ENCODE measurements at regions not wholly inside any gene's neighbourhood (a gene's known extent, or its start where the extent isn't known, plus 50 kb on each side); places are given as distances from the start of the nearest gene placed in this dataset.

DNA sequence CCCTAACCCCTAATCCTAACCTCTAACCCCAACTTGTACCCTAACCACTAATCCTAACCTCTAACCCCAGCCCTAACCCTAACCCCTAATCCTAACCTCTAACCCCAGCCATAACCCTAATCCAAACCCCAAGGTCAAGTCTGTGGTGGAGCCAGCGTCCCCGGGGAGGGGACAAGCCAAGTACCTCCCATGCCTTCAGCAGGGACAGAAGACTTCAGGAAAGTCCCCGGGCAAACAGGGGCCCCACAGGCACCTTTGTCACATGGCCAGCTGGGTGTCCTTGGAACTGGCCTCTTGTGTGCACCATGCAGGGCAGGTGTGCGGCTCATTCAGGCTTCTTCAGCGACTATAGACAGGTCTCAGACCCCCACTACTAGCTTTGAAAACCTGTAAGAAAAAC is 555.8 kb downstream of the BRD1 start:
- TF ChIP-seq CTCF (conservative IDR thresholded peaks at IDR 0.05; ENCODE audit: low read depth, low read length) = no peak
- no peak overlapping the region for H3K4me3 ChIP-seq (ENCODE audit: low read depth, low read length)
- DNase-seq (ENCODE audit: low read depth) = no peak

DNA sequence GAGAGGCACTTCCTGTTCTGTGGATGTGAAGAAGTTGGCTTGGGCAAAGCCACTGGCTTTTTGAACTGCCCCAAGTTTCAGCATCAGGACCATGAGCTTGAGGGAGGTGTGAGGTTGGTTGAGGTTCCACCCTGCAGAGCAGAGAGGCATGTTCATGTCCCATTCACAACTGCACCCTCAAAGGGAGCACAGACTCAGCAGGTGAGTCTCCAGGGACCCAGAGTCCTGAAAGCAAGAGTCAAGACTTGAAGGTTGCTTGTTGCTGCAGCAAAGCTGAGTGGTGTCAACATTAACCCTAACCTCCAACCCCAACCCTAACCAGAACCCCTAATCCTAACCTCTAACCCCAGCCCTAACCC is 556.3 kb downstream of the BRD1 start:
- H3K4me3 ChIP-seq (ENCODE audit: low read depth, low read length) = no peak overlapping the region
- no peak for TF ChIP-seq CTCF (conservative IDR thresholded peaks at IDR 0.05; ENCODE audit: low read depth, low read length)
- DNase-seq (ENCODE audit: low read depth) = no peak

GRCh38 chr22:49270595-49271368 is 556.9 kb downstream of the BRD1 start:
- DNase-seq (ENCODE audit: low read depth) = no peak
- no peak overlapping the region for H3K4me3 ChIP-seq (ENCODE audit: low read depth, low read length)
- no peak for TF ChIP-seq CTCF (conservative IDR thresholded peaks at IDR 0.05; ENCODE audit: low read depth, low read length)

- H3K4me3 ChIP-seq (ENCODE audit: low read depth, low read length) = no peak overlapping the region
- TF ChIP-seq CTCF (conservative IDR thresholded peaks at IDR 0.05; ENCODE audit: low read depth, low read length) = no peak
- no peak for DNase-seq (ENCODE audit: low read depth)
Observed at GRCh38 chr22:49269928-49270327, 557.7 kb downstream of the BRD1 start.

- TF ChIP-seq CTCF (conservative IDR thresholded peaks at IDR 0.05; ENCODE audit: low read depth, low read length) = no peak
- no peak overlapping the region for H3K4me3 ChIP-seq (ENCODE audit: low read depth, low read length)
- DNase-seq (ENCODE audit: low read depth) = no peak
Observed at GRCh38 chr22:49269371-49269770, 558.3 kb downstream of the BRD1 start.

DNA sequence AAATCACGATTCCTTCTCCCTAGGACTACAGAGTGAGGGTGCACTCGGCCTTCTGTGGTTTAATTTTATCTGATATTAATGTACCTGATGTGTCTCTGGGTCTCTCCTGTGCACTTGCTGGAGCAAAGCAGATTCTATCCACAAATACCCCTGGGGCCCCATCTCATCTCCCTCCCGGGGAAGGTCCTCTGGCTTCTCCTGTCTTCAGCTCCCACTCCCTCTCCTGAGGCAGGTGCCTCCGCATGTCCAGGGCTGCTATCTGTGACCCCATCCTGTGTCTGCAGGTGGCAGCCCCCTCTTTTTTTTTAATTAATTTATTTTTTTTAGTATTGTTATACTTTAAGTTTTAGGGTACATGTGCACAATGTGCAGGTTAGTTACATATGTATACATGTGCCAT is 558.7 kb downstream of the BRD1 start:
- TF ChIP-seq CTCF (conservative IDR thresholded peaks at IDR 0.05; ENCODE audit: low read depth, low read length) = no peak

GRCh38 chr22:49267996-49268395 is 559.7 kb downstream of the BRD1 start:
- TF ChIP-seq CTCF (conservative IDR thresholded peaks at IDR 0.05; ENCODE audit: low read depth, low read length) = no peak
- H3K4me3 ChIP-seq (ENCODE audit: low read depth, low read length) = no peak overlapping the region
- no peak for DNase-seq (ENCODE audit: low read depth)

More for the DNA sequence above, 558.7 kb downstream of the BRD1 start:
- no peak overlapping the region for H3K4me3 ChIP-seq (ENCODE audit: low read depth, low read length)
- DNase-seq (ENCODE audit: low read depth) = no peak
